ENCODE measurements at regions not wholly inside any gene's neighbourhood (a gene's known extent, or its start where the extent isn't known, plus 50 kb on each side); places are given as distances from the start of the nearest gene placed in this dataset.
"Not testable (repeated sequence)": the region's sequence is repeated elsewhere in the genome, so short reads cannot be mapped to it uniquely, and the experiment has no call there.

DNA sequence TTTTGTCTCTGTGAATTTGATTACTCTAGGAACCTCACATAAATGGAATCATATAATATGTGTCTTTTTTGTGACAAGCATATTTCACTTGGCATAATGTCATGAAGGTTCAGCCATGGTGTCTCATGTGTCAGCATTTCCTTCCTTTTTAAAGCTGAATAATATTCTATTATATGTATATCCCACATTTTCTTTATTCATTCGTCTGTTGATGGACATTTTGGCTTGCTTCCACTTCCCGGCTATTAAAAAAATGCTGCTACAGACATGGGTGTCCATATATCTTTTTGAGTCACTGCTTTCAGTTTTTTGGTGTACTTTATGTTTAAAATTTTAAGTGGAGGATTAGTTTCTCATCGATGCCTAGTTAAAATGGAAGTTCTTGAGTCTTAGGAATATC lies 59.8 kb upstream of the C5orf63 start:
- DNase-seq: no peak

DNA sequence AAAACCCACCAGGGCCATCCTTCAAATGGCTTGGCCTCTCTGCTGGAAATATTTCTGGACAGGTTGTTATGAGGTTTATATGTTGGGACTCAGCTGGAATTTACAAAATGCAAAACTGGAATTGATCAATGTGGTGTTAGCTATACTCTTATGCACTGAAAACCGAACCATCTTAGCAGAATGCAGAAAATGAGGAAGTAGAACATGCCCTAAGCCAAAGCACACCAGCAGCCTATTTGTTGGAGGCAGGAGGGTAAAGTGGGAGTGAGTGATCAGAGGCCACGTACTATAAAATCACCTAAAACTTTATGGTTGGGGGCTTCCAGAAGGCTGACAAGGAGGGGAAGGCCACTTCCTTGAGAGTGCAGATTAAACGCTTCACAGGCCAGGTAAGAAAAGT lies 63.6 kb upstream of the C5orf63 start:
- DNase-seq: no peak

DNA sequence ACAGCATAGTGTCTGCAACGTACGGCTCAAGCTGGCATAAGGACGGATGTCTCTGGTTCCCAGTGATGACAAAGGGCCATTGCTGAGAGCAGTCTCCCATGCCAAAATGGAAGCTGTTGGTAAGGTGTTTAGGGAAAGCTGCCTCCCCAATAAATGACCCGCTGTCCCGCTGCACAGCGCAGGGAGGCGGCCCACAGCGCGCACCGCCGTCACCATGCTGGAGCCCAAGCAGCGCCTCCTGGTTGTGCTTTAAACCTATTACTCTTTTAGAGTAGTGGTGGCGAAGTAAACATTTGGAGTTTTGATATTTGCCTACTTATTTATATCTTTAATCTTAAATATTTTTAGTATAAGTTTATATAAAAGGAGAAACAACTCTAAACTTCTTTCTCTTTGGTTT lies 70.4 kb upstream of the C5orf63 start:
- DNase-seq: no peak

DNA sequence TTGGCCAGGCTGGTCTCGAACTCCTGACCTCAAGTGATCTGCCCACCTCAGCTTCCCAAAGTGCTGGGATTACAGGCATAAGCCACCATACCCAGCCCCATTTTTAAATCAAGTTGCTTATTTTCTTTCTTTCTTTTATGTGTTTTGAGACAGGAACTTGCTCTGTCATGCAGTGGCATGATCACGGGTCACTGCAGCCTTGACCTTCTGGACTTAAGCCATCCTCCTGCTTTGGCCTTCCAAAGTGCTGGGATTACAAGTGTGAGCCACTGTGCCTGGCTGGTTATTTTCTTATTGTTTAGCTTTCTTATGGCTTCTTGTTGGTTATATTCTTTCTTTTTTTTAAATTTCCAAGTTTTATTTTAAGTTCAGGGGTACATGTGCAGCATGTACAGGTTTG lies 79.7 kb upstream of the C5orf63 start:
- no peak for DNase-seq

DNA sequence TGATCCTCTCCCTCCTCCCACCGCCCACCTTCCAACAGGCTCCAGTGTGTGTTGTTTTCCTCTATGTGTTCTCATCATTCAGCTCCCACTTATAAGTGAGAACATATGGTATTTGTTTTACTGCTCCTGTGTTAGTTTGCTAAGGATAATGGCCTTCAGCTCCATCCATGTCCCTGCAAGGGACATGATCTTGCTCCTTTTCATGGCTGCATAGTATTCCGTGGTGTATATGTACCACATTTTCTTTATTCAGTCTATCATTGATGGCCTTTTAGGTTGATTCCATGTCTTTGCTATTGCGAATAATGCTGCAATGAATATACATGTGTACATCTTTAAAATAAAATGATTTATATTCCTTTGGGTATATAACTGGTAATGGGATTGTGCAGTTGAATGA lies 80.2 kb upstream of the C5orf63 start:
- DNase-seq: no peak

DNA sequence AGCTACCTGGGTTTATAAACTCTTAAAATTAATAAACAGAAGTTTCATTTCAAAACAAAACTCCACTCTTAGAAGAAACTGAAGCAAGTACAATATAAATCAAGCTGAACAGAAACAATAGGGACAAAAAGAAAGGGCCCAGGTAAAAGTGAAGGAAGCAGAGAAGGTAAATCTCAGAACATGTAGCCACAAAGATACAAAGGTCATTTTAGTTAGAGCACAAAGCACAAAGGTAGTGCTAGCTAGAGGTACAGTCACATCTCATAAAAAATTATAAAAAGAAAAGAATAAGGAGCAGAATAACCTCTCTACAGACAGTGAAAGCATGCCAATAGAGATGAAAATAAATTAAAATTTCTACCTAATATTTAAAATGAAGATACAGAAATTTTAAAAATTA lies 90.4 kb upstream of the C5orf63 start:
- no peak for DNase-seq

DNA sequence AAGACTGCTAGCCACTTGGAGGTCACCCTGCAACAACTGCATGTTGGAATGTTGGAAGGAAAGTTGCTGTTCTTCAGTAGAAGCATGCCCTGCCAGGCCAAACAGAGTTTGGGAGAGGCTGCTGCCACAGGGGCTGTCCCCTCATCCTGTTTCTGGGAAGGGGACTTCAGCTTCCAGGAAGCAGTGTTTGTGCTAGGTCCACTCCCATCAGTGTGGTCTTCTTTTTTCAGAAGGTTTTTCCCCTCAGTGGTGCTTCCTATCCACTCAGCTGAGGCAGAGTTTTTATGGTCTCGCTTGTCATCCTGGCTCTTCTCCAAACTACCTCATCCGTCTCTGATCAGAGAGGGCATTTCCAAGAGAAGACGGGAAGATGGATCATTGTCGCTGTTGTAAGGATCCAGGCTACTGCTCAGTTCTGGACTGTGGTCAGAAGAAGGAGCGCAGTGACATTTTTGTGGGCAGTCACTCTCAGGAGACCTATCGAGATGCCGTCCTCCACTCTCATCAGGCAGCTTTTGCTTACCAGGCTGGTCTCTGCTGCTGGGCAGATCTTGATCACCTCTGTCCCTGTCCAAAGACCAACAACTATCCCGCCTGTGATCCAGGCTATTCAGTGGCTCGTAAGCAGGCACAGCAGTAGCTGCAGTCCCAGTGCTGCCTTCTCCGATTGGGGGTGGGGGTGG lies 97.8 kb upstream of the C5orf63 start:
- no peak for DNase-seq

DNA sequence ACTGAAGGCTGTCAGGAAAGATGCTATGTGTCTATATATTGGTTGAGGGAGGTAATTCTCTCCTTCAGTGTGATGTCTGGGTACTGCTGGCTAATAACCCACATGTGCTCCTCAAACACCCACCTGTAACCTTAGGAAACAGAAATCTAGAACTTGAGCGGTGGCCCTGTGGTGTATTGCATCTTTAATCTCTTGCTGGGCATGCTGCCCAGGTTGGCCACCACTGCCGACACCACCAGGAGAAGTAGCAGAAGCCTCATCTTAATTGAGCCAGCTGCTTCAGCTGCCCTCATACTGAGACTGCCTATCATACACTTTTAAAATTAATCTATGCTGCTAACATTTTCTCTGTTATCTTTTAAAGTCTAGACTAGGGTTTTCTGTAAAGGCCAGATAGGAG lies 103.5 kb upstream of the C5orf63 start:
- DNase-seq: no peak

GRCh38 chr5:127182631-127183030 lies 108.0 kb upstream of the MEGF10 start:
- DNase-seq: not testable (repeated sequence)

GRCh38 chr5:127183332-127183731 lies 107.3 kb upstream of the MEGF10 start:
- DNase-seq: no peak

- DNase-seq: no peak
Observed at GRCh38 chr5:127184851-127185250, 105.7 kb upstream of the MEGF10 start.

DNA sequence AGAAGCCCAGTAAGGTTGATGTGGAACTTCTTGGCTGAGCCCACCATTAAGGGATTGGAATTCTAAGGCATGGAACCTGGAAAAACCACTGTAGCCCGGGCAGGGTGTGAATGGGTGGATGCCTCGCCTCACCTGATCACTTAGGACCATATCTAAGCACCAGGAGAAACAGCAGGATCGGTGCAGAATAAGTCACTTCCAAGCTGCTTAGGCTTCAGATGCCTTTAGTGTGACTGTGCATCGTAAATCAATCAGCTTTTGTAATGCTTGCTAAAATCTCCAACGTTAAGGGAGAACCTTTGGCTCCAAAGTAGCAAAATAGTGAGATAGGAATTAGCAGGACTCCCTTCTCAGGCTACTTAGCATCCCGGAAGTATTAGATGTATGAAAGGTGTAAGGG lies 103.9 kb upstream of the MEGF10 start:
- DNase-seq: no peak

DNA sequence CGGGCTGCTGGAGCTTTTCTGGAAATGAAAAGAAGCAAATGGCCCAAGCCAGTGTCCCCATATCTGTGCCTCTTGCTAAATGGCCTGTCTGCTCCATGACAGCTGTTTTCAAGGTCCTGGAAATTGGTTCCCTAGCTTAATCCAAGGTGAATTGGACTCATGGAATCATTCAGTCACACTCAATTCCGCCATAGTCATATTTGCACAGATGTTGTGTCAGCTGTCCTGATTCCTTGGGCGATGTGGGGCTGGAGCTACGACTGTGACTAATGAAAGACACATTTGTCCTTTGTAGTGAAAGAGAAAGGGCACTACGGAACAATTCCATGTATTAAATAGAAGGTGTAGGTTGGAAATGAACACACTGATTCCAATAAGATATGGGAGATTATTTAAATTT lies 102.9 kb upstream of the MEGF10 start:
- DNase-seq: no peak

- DNase-seq: no peak
Observed at GRCh38 chr5:127192150-127192549, 98.4 kb upstream of the MEGF10 start.

GRCh38 chr5:127192836-127193338 lies 97.7 kb upstream of the MEGF10 start:
- no peak for DNase-seq

GRCh38 chr5:127196042-127196441 lies 94.6 kb upstream of the MEGF10 start:
- DNase-seq: no peak

GRCh38 chr5:127197402-127198167 lies 93.0 kb upstream of the MEGF10 start:
- DNase-seq: not testable (repeated sequence)

DNA sequence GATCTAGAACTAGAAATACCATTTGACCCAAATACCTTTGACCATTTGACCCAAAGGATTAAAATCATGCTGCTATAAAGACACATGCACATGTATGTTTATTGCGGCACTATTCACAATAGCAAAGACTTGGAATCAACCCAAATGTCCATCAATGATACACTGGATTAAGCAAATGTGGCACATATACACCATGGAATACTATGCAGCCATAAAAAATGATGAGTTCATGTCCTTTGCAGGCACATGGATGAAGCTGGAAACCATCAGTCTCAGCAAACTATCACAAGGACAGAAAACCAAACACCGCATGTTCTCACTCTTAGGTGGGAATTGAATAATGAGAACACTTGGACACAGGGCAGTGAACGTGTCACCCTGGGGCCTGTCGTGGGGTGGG lies 87.9 kb upstream of the MEGF10 start:
- not testable (repeated sequence) for DNase-seq

DNA sequence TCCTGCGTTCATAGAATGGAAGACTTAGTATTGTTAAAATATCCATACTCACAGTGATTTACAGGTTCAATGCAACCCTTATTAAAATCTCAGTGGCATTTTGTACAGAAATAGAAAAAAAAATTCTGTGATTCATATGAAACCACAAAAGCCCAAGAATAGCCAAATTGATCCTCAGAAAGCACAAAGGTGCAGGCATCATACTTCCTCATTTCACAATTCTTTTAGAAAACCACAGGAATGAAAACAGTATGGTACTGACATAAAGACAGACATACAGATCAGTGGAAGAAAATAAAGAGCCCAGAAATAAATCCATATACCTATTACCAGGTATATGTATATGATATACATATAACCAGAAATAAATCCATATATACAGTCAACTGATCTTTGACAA lies 86.8 kb upstream of the MEGF10 start:
- no peak for DNase-seq

- DNase-seq: no peak
Observed at GRCh38 chr5:127205147-127205546, 85.4 kb upstream of the MEGF10 start.

GRCh38 chr5:127206320-127207113 lies 84.1 kb upstream of the MEGF10 start:
- DNase-seq: no peak

GRCh38 chr5:127210042-127210441 lies 80.6 kb upstream of the MEGF10 start:
- DNase-seq: no peak

DNA sequence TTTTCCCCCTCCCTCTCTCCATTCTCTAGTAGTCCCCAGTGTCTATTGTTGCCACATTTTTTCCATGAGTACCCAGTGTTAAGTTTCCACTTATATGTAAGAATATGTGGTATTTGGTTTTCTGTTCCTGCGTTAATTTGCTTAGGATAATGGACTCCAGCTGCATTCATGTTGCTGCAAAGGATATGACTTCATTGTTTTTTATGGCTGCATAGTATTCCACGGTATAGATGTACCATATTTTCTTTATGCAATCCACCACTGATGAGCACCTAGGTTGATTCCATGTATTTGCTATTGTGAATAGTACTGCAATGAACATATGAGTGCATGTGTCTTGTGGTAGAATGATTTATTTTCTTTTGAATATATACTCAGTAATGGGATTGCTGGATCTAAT lies 77.4 kb upstream of the MEGF10 start:
- DNase-seq: no peak

DNA sequence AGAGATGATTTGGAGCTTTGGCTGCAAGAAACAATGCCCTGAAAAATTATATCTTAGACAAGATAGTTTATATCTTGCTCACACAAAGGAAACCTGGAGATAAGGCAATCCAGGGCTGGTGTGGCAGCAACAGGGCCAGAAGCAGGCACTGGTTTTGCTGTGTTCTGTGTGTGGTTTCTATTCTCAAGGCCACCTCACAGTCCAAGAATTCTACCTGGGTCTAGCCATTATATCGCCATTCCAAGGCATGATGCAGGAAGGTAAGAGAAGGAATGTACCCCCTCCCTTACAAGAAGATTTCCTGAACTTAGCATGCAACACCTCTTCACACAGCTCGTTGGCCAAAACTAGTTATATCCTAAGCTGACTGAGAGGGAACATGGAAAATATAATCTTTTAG lies 74.5 kb upstream of the MEGF10 start:
- no peak for DNase-seq
